BLaER1 (cell line): ENCODE measurements at regions not wholly inside any gene's neighbourhood (a gene's known extent, or its start where the extent isn't known, plus 50 kb on each side); places are given as distances from the start of the nearest gene placed in this dataset.

Source experiments
- H3K27ac ChIP-seq: shearing (Covaris generic); formaldehyde crosslinking; 2 replicates; pipeline ENCODE4 v1.8.1; 2022
- H3K27me3 ChIP-seq: shearing (Covaris generic); formaldehyde crosslinking; 2 replicates; pipeline ENCODE4 v1.8.1; 2022
- H3K36me3 ChIP-seq: shearing (Covaris generic); formaldehyde crosslinking; 2 replicates; pipeline ENCODE4 v1.8.1; 2022
- H3K4me1 ChIP-seq: shearing (Covaris generic); formaldehyde crosslinking; 2 replicates; pipeline ENCODE4 v1.8.1; 2022
- H3K4me2 ChIP-seq: shearing (Covaris generic); formaldehyde crosslinking; 2 replicates; pipeline ENCODE4 v1.8.1; 2022
- H3K4me3 ChIP-seq: shearing (Covaris generic); formaldehyde crosslinking; 2 replicates; pipeline ENCODE4 v1.8.1; 2022
- H3K9ac ChIP-seq: shearing (Covaris generic); formaldehyde crosslinking; 2 replicates; pipeline ENCODE4 v1.8.1; 2022
- H3K9me3 ChIP-seq: shearing (Covaris generic); formaldehyde crosslinking; 2 replicates; pipeline ENCODE4 v1.8.1; 2022
- H4K20me1 ChIP-seq: shearing (Covaris generic); formaldehyde crosslinking; 2 replicates; pipeline ENCODE4 v1.8.1; 2022
- Cebpa-rat ChIP-seq: shearing (Covaris generic); IDR thresholded peaks from 2 replicates; pipeline ENCODE4 v1.8.1; 2022

GRCh38 chr17:77675816-77676215 is 282.7 kb upstream of the TNRC6C start:
- H3K36me3 ChIP-seq: no peaks in the 10 kb centered on the region
- H4K20me1 ChIP-seq: no peaks in the 10 kb centered on the region
- TF ChIP-seq Cebpa-rat: no peak
- H3K9ac ChIP-seq: no peak overlapping the region
- H3K9me3 ChIP-seq: 0 out of 2 replicates have a peak, but pooled peaks cover 6% of the 10 kb centered on the region
- no peaks in the 10 kb centered on the region for H3K4me1 ChIP-seq
- no peak overlapping the region for H3K4me3 ChIP-seq
- no peaks in the 10 kb centered on the region for H3K27me3 ChIP-seq
- no peak overlapping the region for H3K4me2 ChIP-seq
- H3K27ac ChIP-seq: no peak overlapping the region

GRCh38 chr17:77676237-77676661 is 282.3 kb upstream of the TNRC6C start:
- Histone ChIP-seq H3K4me3 (no peak overlapping the region), H3K27me3 (no peaks in the 10 kb centered on the region), H4K20me1 (no peaks in the 10 kb centered on the region)

DNA sequence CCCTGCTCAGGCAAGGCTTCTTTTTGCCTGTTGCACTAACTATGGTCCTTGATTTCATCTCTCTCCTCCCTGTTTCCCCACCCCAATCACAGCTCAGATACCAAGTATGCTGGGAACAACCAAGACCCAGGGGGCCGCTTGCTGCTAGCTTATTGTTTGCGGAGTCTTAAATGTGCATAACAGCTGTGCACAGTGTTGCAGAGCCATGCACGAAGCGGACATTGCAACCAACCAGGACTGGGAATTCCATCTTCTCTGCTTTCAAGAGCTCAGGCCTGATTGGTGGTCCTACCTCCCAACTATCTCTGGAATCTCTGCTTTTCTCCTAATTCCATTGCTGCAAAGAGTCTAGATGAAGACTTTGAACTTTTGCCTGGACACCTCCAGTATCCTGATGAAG is 281.3 kb upstream of the TNRC6C start:
- H3K9ac ChIP-seq: no peak overlapping the region
- H3K4me3 ChIP-seq: no peak overlapping the region
- H3K27ac ChIP-seq: no peak overlapping the region
- no peaks in the 10 kb centered on the region for H3K36me3 ChIP-seq
- H3K4me1 ChIP-seq: no peaks in the 10 kb centered on the region
- no peak for TF ChIP-seq Cebpa-rat
- 0 out of 2 replicates have a peak, but pooled peaks cover 6% of the 10 kb centered on the region for H3K9me3 ChIP-seq
- no peaks in the 10 kb centered on the region for H4K20me1 ChIP-seq
- H3K4me2 ChIP-seq: no peak overlapping the region
- no peaks in the 10 kb centered on the region for H3K27me3 ChIP-seq

More at GRCh38 chr17:77676237-77676661, 282.3 kb upstream of the TNRC6C start:
- TF ChIP-seq Cebpa-rat: no peak
- H3K9me3 ChIP-seq: 0 out of 2 replicates have a peak, but pooled peaks cover 6% of the 10 kb centered on the region
- H3K36me3 ChIP-seq: no peaks in the 10 kb centered on the region
- H3K4me1 ChIP-seq: no peaks in the 10 kb centered on the region
- H3K4me2 ChIP-seq: no peak overlapping the region
- no peak overlapping the region for H3K9ac ChIP-seq
- H3K27ac ChIP-seq: no peak overlapping the region

- Histone ChIP-seq H3K27ac (no peak overlapping the region), H3K9me3 (0 out of 2 replicates have a peak, but pooled peaks cover 6% of the 10 kb centered on the region), H3K27me3 (no peaks in the 10 kb centered on the region), H3K4me2 (no peak overlapping the region), H4K20me1 (no peaks in the 10 kb centered on the region), H3K36me3 (no peaks in the 10 kb centered on the region), H3K4me3 (no peak overlapping the region), H3K4me1 (no peaks in the 10 kb centered on the region), H3K9ac (no peak overlapping the region)
- TF ChIP-seq Cebpa-rat: no peak
Measured at GRCh38 chr17:77677630-77678029, 280.9 kb upstream of the TNRC6C start.

- no peaks in the 10 kb centered on the region for H4K20me1 ChIP-seq
- no peaks in the 10 kb centered on the region for H3K27me3 ChIP-seq
- H3K36me3 ChIP-seq: no peaks in the 10 kb centered on the region
- H3K4me1 ChIP-seq: no peaks in the 10 kb centered on the region
- no peak overlapping the region for H3K4me2 ChIP-seq
- no peak overlapping the region for H3K4me3 ChIP-seq
- no peak for TF ChIP-seq Cebpa-rat
- H3K9me3 ChIP-seq: no peaks in the 10 kb centered on the region
- no peak overlapping the region for H3K27ac ChIP-seq
- H3K9ac ChIP-seq: no peak overlapping the region
Measured at GRCh38 chr17:77679589-77679988, 278.9 kb upstream of the TNRC6C start.

DNA sequence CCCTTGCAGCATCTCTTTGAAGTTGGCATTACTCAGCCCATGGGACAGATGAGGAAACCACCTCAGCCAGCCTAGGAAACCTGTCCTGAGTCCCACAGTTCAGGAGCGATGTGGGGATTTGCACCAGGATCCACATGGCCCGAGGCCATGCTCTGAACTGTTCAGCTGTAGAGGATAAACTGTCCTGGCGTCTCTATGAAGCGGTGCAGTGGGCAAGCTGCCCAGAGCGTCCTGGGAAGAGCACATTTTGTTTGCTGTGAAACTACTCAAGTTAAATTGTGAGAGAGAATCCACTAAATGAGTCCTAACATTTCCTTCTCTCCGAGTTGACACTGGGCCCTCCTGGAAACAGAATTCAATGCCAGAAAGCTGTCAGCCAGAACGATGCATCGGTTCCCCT is 276.6 kb upstream of the TNRC6C start:
- Histone ChIP-seq H3K27me3 (no peaks in the 10 kb centered on the region), H3K4me2 (no peak overlapping the region), H4K20me1 (no peaks in the 10 kb centered on the region), H3K9me3 (no peaks in the 10 kb centered on the region), H3K4me3 (no peak overlapping the region), H3K4me1 (peaks cover under 1% of the 10 kb centered on the region), H3K9ac (no peak overlapping the region), H3K27ac (no peak overlapping the region), H3K36me3 (no peaks in the 10 kb centered on the region)
- no peak for TF ChIP-seq Cebpa-rat

GRCh38 chr17:77684803-77685798 is 273.4 kb upstream of the TNRC6C start:
- no peaks in the 10 kb centered on the region for H3K27me3 ChIP-seq
- H3K4me3 ChIP-seq: no peak overlapping the region
- H3K4me1 ChIP-seq: peaks cover 33% of the 10 kb centered on the region
- no peaks in the 10 kb centered on the region for H4K20me1 ChIP-seq
- no peak overlapping the region for H3K27ac ChIP-seq
- no peak overlapping the region for H3K4me2 ChIP-seq
- peak; percentile 85 for TF ChIP-seq Cebpa-rat
- H3K9ac ChIP-seq: no peak overlapping the region
- H3K9me3 ChIP-seq: no peaks in the 10 kb centered on the region
- no peaks in the 10 kb centered on the region for H3K36me3 ChIP-seq

DNA sequence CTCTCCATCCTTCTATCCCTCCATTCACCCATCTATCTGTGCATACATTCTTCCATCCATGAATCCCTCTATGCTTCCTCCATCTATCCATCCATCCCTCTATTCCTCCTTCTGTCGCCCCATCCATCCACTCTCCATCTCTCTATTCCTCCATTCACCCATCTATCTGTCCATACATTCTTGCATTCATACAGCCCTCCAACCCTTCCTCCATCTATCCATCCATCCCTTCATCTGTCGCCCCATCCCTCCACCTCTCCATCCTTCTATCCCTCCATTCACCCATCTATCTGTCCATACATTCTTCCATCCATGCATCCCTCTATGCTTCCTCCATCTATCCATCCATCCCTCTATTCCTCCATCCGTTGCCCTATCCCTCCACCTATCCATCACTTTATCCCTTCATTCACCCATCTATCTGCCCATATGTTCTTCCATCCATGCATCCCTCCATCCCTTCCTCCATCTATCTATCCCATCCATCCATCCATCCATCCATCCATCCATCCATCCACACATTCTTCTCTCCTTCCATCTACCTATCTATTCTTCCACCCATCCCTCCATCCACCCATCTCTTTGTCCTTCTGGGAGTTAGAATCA is 272.5 kb upstream of the TNRC6C start:
- no peak overlapping the region for H3K9ac ChIP-seq
- H4K20me1 ChIP-seq: no peaks in the 10 kb centered on the region
- no peak overlapping the region for H3K4me3 ChIP-seq
- peaks cover 42% of the 10 kb centered on the region for H3K4me1 ChIP-seq
- H3K27me3 ChIP-seq: no peaks in the 10 kb centered on the region
- H3K36me3 ChIP-seq: no peaks in the 10 kb centered on the region
- no peaks in the 10 kb centered on the region for H3K9me3 ChIP-seq
- TF ChIP-seq Cebpa-rat: no peak
- no peak overlapping the region for H3K27ac ChIP-seq
- no peak overlapping the region for H3K4me2 ChIP-seq

DNA sequence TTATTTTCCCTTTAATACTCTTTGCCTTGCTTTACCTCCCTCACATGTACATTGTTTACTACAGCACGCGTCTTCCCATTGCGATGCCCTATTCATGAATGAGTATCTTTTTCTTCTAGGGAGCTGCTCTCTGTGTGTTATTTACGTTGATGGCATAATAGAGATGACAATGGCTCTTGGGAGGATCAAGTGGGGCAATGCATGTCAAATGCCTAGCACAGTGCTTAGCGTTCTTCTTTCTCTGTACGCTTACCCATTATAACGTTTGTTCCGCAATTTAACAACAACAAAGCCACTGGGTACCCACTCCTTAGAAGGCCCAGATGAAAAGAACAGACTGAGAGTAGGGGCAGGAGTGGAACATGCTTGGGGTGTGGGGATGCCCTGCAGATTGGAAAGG is 271.6 kb upstream of the TNRC6C start:
- Histone ChIP-seq H3K27me3 (no peaks in the 10 kb centered on the region), H3K4me3 (no peak overlapping the region), H3K4me2 (peak overlapping the region; percentile 75), H3K9ac (no peak overlapping the region), H3K36me3 (no peaks in the 10 kb centered on the region), H4K20me1 (no peaks in the 10 kb centered on the region), H3K27ac (no peak overlapping the region), H3K9me3 (no peaks in the 10 kb centered on the region), H3K4me1 (peaks cover 51% of the 10 kb centered on the region)
- no peak for TF ChIP-seq Cebpa-rat

GRCh38 chr17:77687417-77687816 is 271.1 kb upstream of the TNRC6C start:
- no peaks in the 10 kb centered on the region for H3K36me3 ChIP-seq
- no peaks in the 10 kb centered on the region for H4K20me1 ChIP-seq
- TF ChIP-seq Cebpa-rat: peak; percentile 96
- H3K9ac ChIP-seq: no peak overlapping the region
- no peak overlapping the region for H3K27ac ChIP-seq
- H3K4me2 ChIP-seq: peak overlapping the region; percentile 75
- peaks cover 56% of the 10 kb centered on the region for H3K4me1 ChIP-seq
- H3K4me3 ChIP-seq: no peak overlapping the region
- no peaks in the 10 kb centered on the region for H3K9me3 ChIP-seq
- no peaks in the 10 kb centered on the region for H3K27me3 ChIP-seq
